Neural progenitor cell (in vitro differentiated cells): ENCODE measurements at regions not wholly inside any gene's neighbourhood (a gene's known extent, or its start where the extent isn't known, plus 50 kb on each side); places are given as distances from the start of the nearest gene placed in this dataset.

ENCODE experiments used
- DNase-seq: peaks from one replicate; pipeline ENCODE4 v3.0.0-alpha.2; 2016; ENCODE audit warnings: low spot score
- H2AFZ ChIP-seq: fragments of 200-600 bp; sonication (generic); replicated peaks from 2 replicates; pipeline ENCODE4 v1.6.1; 2016; ENCODE audit warnings: antibody characterized with exemption
- H3F3A ChIP-seq: fragments of 200-600 bp; sonication (generic); 2 replicates; pipeline ENCODE4 v1.6.1; 2016; ENCODE audit warnings: antibody characterized with exemption, low read depth
- H3K27ac ChIP-seq: fragments of 200-600 bp; sonication (generic); 2 replicates; pipeline ENCODE4 v1.5.1; 2016; ENCODE audit warnings: mild to moderate bottlenecking
- H3K27me3 ChIP-seq: fragments of 200-600 bp; sonication (generic); 2 replicates; pipeline ENCODE4 v1.6.1; 2016; ENCODE audit warnings: mild to moderate bottlenecking, moderate library complexity
- H3K36me3 ChIP-seq: fragments of 200-600 bp; sonication (generic); 2 replicates; pipeline ENCODE4 v1.5.1; 2016
- H3K4me1 ChIP-seq: fragments of 200-600 bp; sonication (generic); 2 replicates; pipeline ENCODE4 v1.6.1; 2016; ENCODE audit warnings: mixed run types
- H3K4me2 ChIP-seq: fragments of 200-600 bp; sonication (generic); 2 replicates; pipeline ENCODE4 v1.6.1; 2016
- H3K4me3 ChIP-seq: fragments of 200-600 bp; sonication (generic); 2 replicates; pipeline ENCODE4 v1.5.1; 2016
- H3K79me2 ChIP-seq: fragments of 200-600 bp; sonication (generic); 2 replicates; pipeline ENCODE4 v1.6.1; 2016; ENCODE audit warnings: low read depth
- H3K9ac ChIP-seq: fragments of 200-600 bp; sonication (generic); 2 replicates; pipeline ENCODE4 v1.6.1; 2016
- H3K9me3 ChIP-seq: fragments of 200-600 bp; sonication (generic); 2 replicates; pipeline ENCODE4 v1.5.1; 2016; ENCODE audit warnings: low read depth
- H4K20me1 ChIP-seq: fragments of 200-600 bp; sonication (generic); 2 replicates; pipeline ENCODE4 v1.6.1; 2016; ENCODE audit warnings: low read depth
- H3K27ac Mint-ChIP-seq: 3 replicates; pipeline ENCODE4 v1.8.0; 2021; ENCODE audit warnings: mixed read lengths
- H3K27me3 Mint-ChIP-seq: 2 replicates; pipeline ENCODE4 v1.8.0; 2022; ENCODE audit warnings: low read depth, mild to moderate bottlenecking, inconsistent platforms, moderate library complexity, mixed read lengths; ENCODE audit not compliant: insufficient read depth
- H3K36me3 Mint-ChIP-seq: 3 replicates; pipeline ENCODE4 v1.8.0; 2021; ENCODE audit warnings: mixed read lengths
- H3K4me1 Mint-ChIP-seq: 3 replicates; pipeline ENCODE4 v1.8.0; 2021; ENCODE audit warnings: mixed read lengths
- H3K4me3 Mint-ChIP-seq: 3 replicates; pipeline ENCODE4 v1.8.0; 2021; ENCODE audit warnings: mild to moderate bottlenecking, moderate library complexity, mixed read lengths
- H3K9me3 Mint-ChIP-seq: 3 replicates; pipeline ENCODE4 v1.8.0; 2020; ENCODE audit warnings: mixed read lengths
- CTCF ChIP-seq: fragments of 200-600 bp; sonication (generic); IDR thresholded peaks from 2 replicates; pipeline ENCODE4 v1.5.1; 2017; ENCODE audit warnings: antibody characterized with exemption, mild to moderate bottlenecking
- EZH2 ChIP-seq: fragments of 200-600 bp; sonication (generic); IDR thresholded peaks from 2 replicates; pipeline ENCODE4 v1.6.1; 2017; ENCODE audit warnings: antibody characterized with exemption, mild to moderate bottlenecking, moderate library complexity
- EZH2phosphoT487 ChIP-seq: fragments of 200-600 bp; sonication (generic); IDR thresholded peaks from 2 replicates; pipeline ENCODE4 v1.6.1; 2017; ENCODE audit warnings: antibody characterized with exemption

GRCh38 chr5:40154194-40154593 is 525.5 kb upstream of the PTGER4 start:
- no peaks in the 10 kb centered on the region for H3K36me3 Mint-ChIP-seq

GRCh38 chr5:40150896-40151295 is 528.8 kb upstream of the PTGER4 start:
- Histone ChIP-seq H3K9me3 (no peaks in the 10 kb centered on the region), H3K4me1 (no peaks in the 10 kb centered on the region), H2AFZ (peak overlapping the region; percentile 92), H3K79me2 (no peaks in the 10 kb centered on the region), H3K4me3 (no peak overlapping the region), H3F3A (no peaks in the 10 kb centered on the region), H3K36me3 (no peaks in the 10 kb centered on the region), H3K27me3 (no peaks in the 10 kb centered on the region), H3K4me2 (no peak overlapping the region), H4K20me1 (no peaks in the 10 kb centered on the region), H3K27ac (no peak overlapping the region), H3K9ac (no peak overlapping the region)
- Mint-ChIP-seq H3K27me3 (no peaks in the 10 kb centered on the region), H3K36me3 (no peaks in the 10 kb centered on the region), H3K9me3 (no peaks in the 10 kb centered on the region), H3K4me1 (no peaks in the 10 kb centered on the region), H3K4me3 (no peak overlapping the region), H3K27ac (no peak overlapping the region)
- TF ChIP-seq EZH2phosphoT487 (no peak), EZH2 (no peak), CTCF (no peak)
- DNase-seq: no peak

More at GRCh38 chr5:40154194-40154593, 525.5 kb upstream of the PTGER4 start:
- no peak overlapping the region for H3K4me3 Mint-ChIP-seq
- H3K9me3 Mint-ChIP-seq: no peaks in the 10 kb centered on the region
- Histone ChIP-seq H4K20me1 (no peaks in the 10 kb centered on the region), H3K36me3 (no peaks in the 10 kb centered on the region), H3F3A (no peaks in the 10 kb centered on the region), H3K79me2 (no peaks in the 10 kb centered on the region), H3K27ac (no peak overlapping the region), H3K4me1 (no peaks in the 10 kb centered on the region), H3K9me3 (no peaks in the 10 kb centered on the region), H2AFZ (no peak overlapping the region), H3K9ac (no peak overlapping the region), H3K27me3 (no peaks in the 10 kb centered on the region), H3K4me2 (no peak overlapping the region), H3K4me3 (no peak overlapping the region)
- TF ChIP-seq CTCF: no peak
- TF ChIP-seq EZH2phosphoT487: no peak
- no peak for TF ChIP-seq EZH2
- no peak overlapping the region for H3K27ac Mint-ChIP-seq
- no peak for DNase-seq
- H3K27me3 Mint-ChIP-seq: no peaks in the 10 kb centered on the region
- no peaks in the 10 kb centered on the region for H3K4me1 Mint-ChIP-seq

- no peaks in the 10 kb centered on the region for H3K4me1 Mint-ChIP-seq
- Histone ChIP-seq H3K9me3 (no peaks in the 10 kb centered on the region), H3K4me1 (peaks cover 6% of the 10 kb centered on the region), H3K27ac (no peak overlapping the region), H3K27me3 (no peaks in the 10 kb centered on the region), H3K4me3 (no peak overlapping the region), H3F3A (no peaks in the 10 kb centered on the region), H3K9ac (no peak overlapping the region), H4K20me1 (no peaks in the 10 kb centered on the region), H3K36me3 (no peaks in the 10 kb centered on the region), H2AFZ (no peak overlapping the region), H3K79me2 (no peaks in the 10 kb centered on the region), H3K4me2 (no peak overlapping the region)
- no peaks in the 10 kb centered on the region for H3K36me3 Mint-ChIP-seq
- no peaks in the 10 kb centered on the region for H3K9me3 Mint-ChIP-seq
- no peak for TF ChIP-seq EZH2phosphoT487
- no peak for TF ChIP-seq CTCF
- TF ChIP-seq EZH2: no peak
- DNase-seq: no peak
- no peaks in the 10 kb centered on the region for H3K27me3 Mint-ChIP-seq
- no peak overlapping the region for H3K4me3 Mint-ChIP-seq
- no peak overlapping the region for H3K27ac Mint-ChIP-seq
These were observed 537.8 kb upstream of the PTGER4 start for GRCh38 chr5:40141896-40142295.
